H1 (cell line): ENCODE measurements at regions not wholly inside any gene's neighbourhood (a gene's known extent, or its start where the extent isn't known, plus 50 kb on each side); places are given as distances from the start of the nearest gene placed in this dataset.

Source experiments
- CTCF ChIA-PET: fragments of 300-600 bp; sonication (Branson Sonifier 250); formaldehyde crosslinking; loops from one replicate; lab custom pipeline; 2021; ENCODE audit not compliant: partially characterized antibody; lab: Charles Lee
- POLR2A ChIA-PET: fragments of 300-600 bp; sonication (Branson Sonifier 250); formaldehyde crosslinking; loops from one replicate; lab custom pipeline; 2021; ENCODE audit warnings: inconsistent platforms; ENCODE audit not compliant: partially characterized antibody; lab: Charles Lee
- DNase-seq, 2 experiments: peaks; one replicate each; pipeline versions ENCODE4 v3.0.0 to v3.0.0-alpha.2; 2010 to 2022; ENCODE audit warnings: low spot score in 2 of 2, low read depth in 1 of 2, mixed read lengths in 1 of 2
- FAIRE-seq: peaks from 2 replicates; lab custom pipeline; 2011; peaks lifted over from hg19 to GRCh38; lab: Jason Lieb, UNC
- H2AFZ ChIP-seq: 2 replicates; pipeline ENCODE4 v1.8.1; 2012; ENCODE audit warnings: low read length, inconsistent platforms
- H2AK5ac ChIP-seq: 2 replicates; pipeline ENCODE4 v1.6.1; 2013; ENCODE audit warnings: low read depth, low read length
- H2BK120ac ChIP-seq: replicated peaks from 2 replicates; pipeline ENCODE3; 2013; ENCODE audit warnings: low read depth, low read length, inconsistent platforms
- H2BK12ac ChIP-seq: 2 replicates; pipeline ENCODE4 v1.6.1; 2013; ENCODE audit warnings: low read depth, low read length
- H2BK15ac ChIP-seq: 2 replicates; pipeline ENCODE4 v1.6.1; 2013; ENCODE audit warnings: low read length
- H2BK20ac ChIP-seq: 2 replicates; pipeline ENCODE4 v1.6.1; 2013; ENCODE audit warnings: low read length
- H2BK5ac ChIP-seq: 2 replicates; pipeline ENCODE4 v1.6.1; 2013; ENCODE audit warnings: low read depth, low read length
- H3K14ac ChIP-seq: 2 replicates; pipeline ENCODE4 v1.6.1; 2013; ENCODE audit warnings: inconsistent platforms; ENCODE audit not compliant: insufficient read length
- H3K18ac ChIP-seq: 2 replicates; pipeline ENCODE4 v1.6.1; 2013; ENCODE audit warnings: low read length; ENCODE audit errors: extremely low read depth
- H3K23ac ChIP-seq: 2 replicates; pipeline ENCODE4 v1.6.1; 2013; ENCODE audit warnings: inconsistent platforms; ENCODE audit not compliant: insufficient read length
- H3K23me2 ChIP-seq: 2 replicates; pipeline ENCODE4 v1.6.1; 2013; ENCODE audit warnings: low read depth, low read length
- H3K27ac ChIP-seq: 2 replicates; pipeline ENCODE4 v1.6.1; 2011; ENCODE audit warnings: low read depth, low read length, inconsistent platforms
- H3K27me3 ChIP-seq, 4 experiments: replicated peaks in 1 of 4; 1 replicate in 1 of 4; 2 replicates in 3 of 4; pipeline versions ENCODE4 v1.6.1 to v1.8.1; 2011 to 2013; ENCODE audit warnings: low read length in 3 of 4, mild to moderate bottlenecking in 3 of 4, inconsistent platforms in 2 of 4, mixed read lengths in 2 of 4, moderate library complexity in 1 of 4; ENCODE audit not compliant: control insufficient read depth in 3 of 4, insufficient read depth in 3 of 4; ENCODE audit errors: extremely low read depth in 1 of 4
- H3K36me3 ChIP-seq, 4 experiments: 2 replicates each; pipeline versions ENCODE4 v1.6.1 to v1.8.1; 2011 to 2013; ENCODE audit warnings: mild to moderate bottlenecking in 4 of 4, low read length in 3 of 4, moderate library complexity in 2 of 4, control low read depth in 1 of 4, inconsistent platforms in 1 of 4; ENCODE audit not compliant: insufficient read depth in 4 of 4, control insufficient read depth in 2 of 4
- H3K4ac ChIP-seq: replicated peaks from 2 replicates; pipeline ENCODE3; 2013; ENCODE audit warnings: low read length, low read depth, mixed read lengths, inconsistent platforms; ENCODE audit not compliant: insufficient read length
- H3K4me1 ChIP-seq, 4 experiments: replicated peaks in 1 of 4; 1 replicate in 1 of 4; 2 replicates in 3 of 4; pipeline versions ENCODE4 v1.6.1 to v1.8.1; 2011 to 2013; ENCODE audit warnings: low read length in 3 of 4, inconsistent platforms in 2 of 4, mixed read lengths in 1 of 4; ENCODE audit not compliant: insufficient read depth in 4 of 4, control insufficient read depth in 3 of 4
- H3K4me2 ChIP-seq, 2 experiments: 2 replicates each; pipeline versions ENCODE4 v1.6.1 to v1.8.1; 2011 to 2013; ENCODE audit warnings: low read depth in 2 of 2, low read length in 2 of 2, control low read depth in 1 of 2, inconsistent platforms in 1 of 2, mild to moderate bottlenecking in 1 of 2; ENCODE audit not compliant: insufficient read depth in 1 of 2
- H3K4me3 ChIP-seq, 4 experiments: fragments of 200-600, 300-600 bp in 1 of 4; sonication (generic), shearing (Covaris generic), sonication (Bioruptor Twin) in 1 of 4; 2 replicates each; pipeline versions ENCODE4 v1.5.1 to v1.8.1; 2011 to 2016; ENCODE audit warnings: low read length in 4 of 4, low read depth in 3 of 4, control low read depth in 2 of 4, inconsistent platforms in 2 of 4, mild to moderate bottlenecking in 2 of 4, mixed read lengths in 1 of 4, moderate library complexity in 1 of 4; ENCODE audit not compliant: insufficient read depth in 2 of 4; ENCODE audit errors: extremely low read depth in 1 of 4
- H3K56ac ChIP-seq: replicated peaks from 2 replicates; pipeline ENCODE3; 2013; ENCODE audit warnings: low read depth, mild to moderate bottlenecking, mixed read lengths, low read length, inconsistent platforms; ENCODE audit not compliant: insufficient read length
- H3K79me1 ChIP-seq: 2 replicates; pipeline ENCODE4 v1.6.1; 2013; ENCODE audit warnings: low read depth, low read length, control low read depth
- H3K79me2 ChIP-seq, 2 experiments: 2 replicates each; pipeline versions ENCODE4 v1.6.1 to v1.8.1; 2012 to 2013; ENCODE audit warnings: low read length in 2 of 2, mild to moderate bottlenecking in 2 of 2, inconsistent platforms in 1 of 2; ENCODE audit not compliant: insufficient read depth in 2 of 2, control insufficient read depth in 1 of 2
- H3K9ac ChIP-seq, 4 experiments: replicated peaks in 1 of 4; 1 replicate in 1 of 4; 2 replicates in 3 of 4; pipeline versions ENCODE4 v1.6.1 to v1.8.1; 2011 to 2013; ENCODE audit warnings: low read depth in 3 of 4, low read length in 3 of 4, control low read depth in 2 of 4, mild to moderate bottlenecking in 2 of 4, moderate library complexity in 2 of 4, inconsistent platforms in 1 of 4; ENCODE audit errors: extremely low read depth in 1 of 4
- H3K9me3 ChIP-seq, 2 experiments: 2 replicates each; pipeline versions ENCODE4 v1.6.1 to v1.8.1; 2012 to 2013; ENCODE audit warnings: mild to moderate bottlenecking in 2 of 2, moderate library complexity in 2 of 2, control low read depth in 1 of 2, inconsistent platforms in 1 of 2, low read depth in 1 of 2, low read length in 1 of 2, mixed read lengths in 1 of 2; ENCODE audit not compliant: insufficient read depth in 2 of 2
- H4K20me1 ChIP-seq, 2 experiments: replicated peaks in 1 of 2; 2 replicates each; pipeline versions ENCODE3 to v1.8.1; 2011 to 2013; ENCODE audit warnings: inconsistent platforms in 2 of 2, low read length in 2 of 2, mild to moderate bottlenecking in 1 of 2; ENCODE audit not compliant: insufficient read depth in 2 of 2, control insufficient read depth in 1 of 2
- H4K5ac ChIP-seq: 2 replicates; pipeline ENCODE4 v1.6.1; 2013; ENCODE audit warnings: low read length, low read depth, mixed read lengths, inconsistent platforms; ENCODE audit not compliant: insufficient read length
- H4K8ac ChIP-seq: 2 replicates; pipeline ENCODE4 v1.8.0; 2013; ENCODE audit warnings: mild to moderate bottlenecking, moderate library complexity, low read length, inconsistent platforms; ENCODE audit not compliant: insufficient read depth; ENCODE audit errors: extremely low read depth
- H4K91ac ChIP-seq: replicated peaks from 2 replicates; pipeline ENCODE3; 2013; ENCODE audit warnings: low read length, mixed read lengths, inconsistent platforms; ENCODE audit not compliant: insufficient read length
- ASH2L ChIP-seq: fragments of 200-600, 300-600 bp; sonication (generic); IDR thresholded peaks from one replicate; pipeline ENCODE4 v1.7.1; 2017; ENCODE audit warnings: low read length
- CBX5 ChIP-seq: fragments of 300-800, 300-1000 bp; sonication (generic); IDR thresholded peaks from 2 replicates; pipeline ENCODE4 v1.7.1; 2016; ENCODE audit warnings: antibody characterized with exemption, low read length, low read depth
- FOSL1 ChIP-seq: IDR thresholded peaks from 2 replicates; pipeline ENCODE4 v1.6.1; 2011; ENCODE audit warnings: mild to moderate bottlenecking, low read depth, low read length, moderate library complexity; ENCODE audit not compliant: insufficient read depth
- HDAC6 ChIP-seq: IDR thresholded peaks from one replicate; pipeline ENCODE4 v1.7.1; 2012; ENCODE audit warnings: low read depth, mild to moderate bottlenecking, inconsistent platforms, low read length, moderate library complexity
- JUN ChIP-seq: IDR thresholded peaks from 2 replicates; pipeline ENCODE4 v1.6.1; 2011; ENCODE audit warnings: low read depth, mild to moderate bottlenecking, improper control_type of control experiment, low read length
- RBBP5 ChIP-seq: IDR thresholded peaks from 2 replicates; pipeline ENCODE4 v1.7.1; 2012; ENCODE audit warnings: low read depth, mild to moderate bottlenecking, inconsistent platforms, low read length, moderate library complexity, borderline replicate concordance
- RNF2 ChIP-seq: fragments of 200-900, 300-1000 bp; sonication (generic); IDR thresholded peaks from 2 replicates; pipeline ENCODE4 v1.7.1; 2016; ENCODE audit warnings: borderline replicate concordance, low read depth, mild to moderate bottlenecking, antibody characterized with exemption, low read length; ENCODE audit not compliant: poor library complexity, severe bottlenecking; ENCODE audit errors: missing control alignments
- RXRA ChIP-seq: IDR thresholded peaks from 2 replicates; pipeline ENCODE4 v1.6.1; 2011; ENCODE audit warnings: low read depth, mild to moderate bottlenecking, low read length, moderate library complexity; ENCODE audit not compliant: insufficient read depth
- SIRT6 ChIP-seq: IDR thresholded peaks from one replicate; pipeline ENCODE4 v1.7.1; 2012; ENCODE audit warnings: low read length, inconsistent platforms
- SIX5 ChIP-seq: IDR thresholded peaks from 2 replicates; pipeline ENCODE4 v1.6.1; 2011; ENCODE audit warnings: mild to moderate bottlenecking, low read depth, low read length
- SUZ12 ChIP-seq: fragments of 200-600 bp; sonication (generic); IDR thresholded peaks from 2 replicates; pipeline ENCODE4 v1.6.1; 2012; ENCODE audit warnings: mild to moderate bottlenecking, inconsistent platforms, low read length, moderate library complexity, mixed read lengths
- TAF1 ChIP-seq: IDR thresholded peaks from 2 replicates; pipeline ENCODE4 v1.6.1; 2011; ENCODE audit warnings: mild to moderate bottlenecking, low read depth, low read length
- TCF12 ChIP-seq: IDR thresholded peaks from 2 replicates; pipeline ENCODE4 v1.6.1; 2011; ENCODE audit warnings: low read depth, mild to moderate bottlenecking, low read length
- WGBS, 2 experiments: shearing (Covaris generic) in 1 of 2; methylation state at CpG; one replicate each; pipeline versions ENCODE4 v1.1.6 to v1.1.7; 2013 to 2015; ENCODE audit warnings: low lambda C conversion rate in 2 of 2, mixed read lengths in 2 of 2, inconsistent platforms in 1 of 2, low coverage in 1 of 2, missing lambda C conversion rate in 1 of 2; ENCODE audit not compliant: insufficient replicate concordance in 2 of 2, insufficient coverage in 1 of 2, insufficient read length in 1 of 2; ENCODE audit errors: extremely low coverage in 1 of 2, missing lambda C conversion rate in 1 of 2; 5-methylcytosine and 5-hydroxymethylcytosine counted together
- TF ChIP-seq, protein P1 (sequence below): IDR thresholded peaks from 2 replicates; pipeline ENCODE4 v1.6.1; 2012; ENCODE audit warnings: inconsistent platforms
- TF ChIP-seq, protein P2 (sequence below): IDR thresholded peaks from 2 replicates; pipeline ENCODE4 v1.6.1; 2012; ENCODE audit warnings: inconsistent platforms

DNA sequence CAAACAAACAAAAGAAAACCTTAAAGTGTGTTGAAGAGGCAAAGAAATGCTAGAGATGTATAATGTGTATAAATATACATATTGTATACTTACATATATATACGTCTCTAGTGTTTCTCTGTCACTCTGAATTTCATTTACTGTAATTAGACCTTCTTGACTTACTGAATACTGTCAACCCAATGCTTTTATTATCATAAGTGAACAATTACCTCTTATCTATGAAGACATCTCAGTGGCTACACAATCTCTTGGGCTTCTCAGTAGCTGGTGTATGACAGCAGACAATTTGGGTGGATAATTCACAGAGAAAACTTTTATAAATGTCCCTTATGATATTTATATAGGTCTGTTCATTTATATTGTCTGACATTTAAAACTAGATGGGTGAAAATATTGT lies 664.1 kb upstream of the ANO3 start:
- no peak for FAIRE-seq
- Histone ChIP-seq H3K79me2 (no peaks in the 10 kb centered on the region), H3K27me3 (no peaks in the 10 kb centered on the region), H4K5ac (no peak overlapping the region), H3K36me3 (no peaks in the 10 kb centered on the region), H4K20me1 (no peaks in the 10 kb centered on the region), H3K14ac (no peak overlapping the region), H3K9me3 (no peaks in the 10 kb centered on the region), H2AFZ (no peak overlapping the region), H3K4ac (no peak overlapping the region), H3K56ac (no peak overlapping the region), H3K18ac (no peak overlapping the region), H3K4me2 (no peak overlapping the region), H2AK5ac (no peak overlapping the region), H3K23ac (no peak overlapping the region), H2BK20ac (no peak overlapping the region), H2BK120ac (no peak overlapping the region), H4K91ac (no peak overlapping the region), H3K4me1 (no peaks in the 10 kb centered on the region), H4K8ac (no peak overlapping the region), H3K79me1 (no peaks in the 10 kb centered on the region), H2BK12ac (no peak overlapping the region), H3K4me3 (no peak overlapping the region), H3K9ac (no peak overlapping the region), H3K23me2 (no peaks in the 10 kb centered on the region), H3K27ac (no peak overlapping the region), H2BK5ac (no peak overlapping the region), H2BK15ac (no peak overlapping the region)
- no peak for DNase-seq
- 93% methylated on average over 1 of the region's 1 CpG; no CpG with 5 or more reads in 1 of the 2 experiments for WGBS, 2 experiments
- ChIA-PET POLR2A (no interaction called here), CTCF (no interaction called here)
- TF ChIP-seq RXRA (no peak), RNF2 (no peak), SUZ12 (no peak), HDAC6 (no peak), RBBP5 (no peak), FOSL1 (no peak), TCF12 (no peak), CBX5 (no peak), SIRT6 (no peak), JUN (no peak), SIX5 (no peak), TAF1 (no peak), ASH2L (no peak)
- TF ChIP-seq, protein P1, sequence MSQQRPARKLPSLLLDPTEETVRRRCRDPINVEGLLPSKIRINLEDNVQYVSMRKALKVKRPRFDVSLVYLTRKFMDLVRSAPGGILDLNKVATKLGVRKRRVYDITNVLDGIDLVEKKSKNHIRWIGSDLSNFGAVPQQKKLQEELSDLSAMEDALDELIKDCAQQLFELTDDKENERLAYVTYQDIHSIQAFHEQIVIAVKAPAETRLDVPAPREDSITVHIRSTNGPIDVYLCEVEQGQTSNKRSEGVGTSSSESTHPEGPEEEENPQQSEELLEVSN, result no peak
- TF ChIP-seq, protein P2, sequence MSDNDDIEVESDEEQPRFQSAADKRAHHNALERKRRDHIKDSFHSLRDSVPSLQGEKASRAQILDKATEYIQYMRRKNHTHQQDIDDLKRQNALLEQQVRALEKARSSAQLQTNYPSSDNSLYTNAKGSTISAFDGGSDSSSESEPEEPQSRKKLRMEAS, result no peak
